ENCODE measurements at regions not wholly inside any gene's neighbourhood (a gene's known extent, or its start where the extent isn't known, plus 50 kb on each side); places are given as distances from the start of the nearest gene placed in this dataset.

DNA sequence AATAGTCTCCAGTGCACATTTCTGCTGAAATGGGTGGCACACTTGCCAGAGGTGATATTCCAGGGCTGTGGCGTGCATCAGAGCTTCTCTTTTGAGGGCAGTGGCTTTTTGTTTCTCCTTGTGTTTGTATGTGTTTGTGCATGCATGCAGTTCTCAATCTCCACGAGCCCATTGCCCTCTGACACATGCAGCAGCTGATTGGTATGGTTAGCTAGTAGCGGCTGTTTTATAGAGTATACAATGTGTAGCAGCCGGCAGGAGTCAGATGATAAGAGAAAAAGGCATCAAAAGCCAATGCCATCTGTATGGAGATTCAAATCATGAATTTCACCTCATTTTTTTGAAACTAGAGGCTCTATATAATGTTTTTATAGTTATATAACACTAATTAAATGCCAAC is 616.9 kb upstream of the STXBP6 start:
- Histone ChIP-seq H3K27ac (ENCODE audit: insufficient read length, low read depth, low read length) (no peak overlapping the region), H3K79me1 (ENCODE audit: insufficient read depth, low read depth, low read length, poor library complexity, severe bottlenecking) (no peaks in the 10 kb centered on the region), H3K4me2 (ENCODE audit: insufficient read depth, insufficient read length, low read length) (no peak overlapping the region), H2BK5ac (ENCODE audit: insufficient read length, low read length) (no peak overlapping the region), H4K8ac (replicated peaks; ENCODE audit: insufficient read length, low read depth, low read length) (no peak overlapping the region), H3K27me3 (ENCODE audit: insufficient read depth, low read length) (no peaks in the 10 kb centered on the region), H2AK5ac (ENCODE audit: insufficient read length, low read length) (no peak overlapping the region), H3K79me2 (ENCODE audit: insufficient read depth, low read length) (no peaks in the 10 kb centered on the region), H3K23me2 (ENCODE audit: insufficient read length, low read depth, low read length, poor library complexity, severe bottlenecking) (no peaks in the 10 kb centered on the region), H3T11ph (ENCODE audit: low read length) (no peak overlapping the region), H2BK12ac (ENCODE audit: insufficient read length, low read depth, low read length) (no peak overlapping the region), H3K14ac (ENCODE audit: insufficient read depth, low read length) (no peak overlapping the region; the same call in 1 of the 2 replicates), H3K4me1 (ENCODE audit: insufficient read depth, low read length) (no peaks in the 10 kb centered on the region), H4K91ac (ENCODE audit: insufficient read length, low read depth, low read length) (no peak overlapping the region), H3K18ac (ENCODE audit: insufficient read length, low read depth, low read length) (no peak overlapping the region), H2BK120ac (ENCODE audit: low read depth, low read length, poor library complexity, severe bottlenecking) (no peak overlapping the region), H2BK20ac (ENCODE audit: low read depth, low read length, poor library complexity, severe bottlenecking) (no peak overlapping the region), H3K23ac (ENCODE audit: insufficient read length, low read depth, low read length) (no peak overlapping the region), H4K20me1 (ENCODE audit: control insufficient read depth, insufficient read depth, insufficient read length) (no peaks in the 10 kb centered on the region), H3K56ac (ENCODE audit: insufficient read length, low read depth, low read length) (no peak overlapping the region), H3K9me3 (ENCODE audit: control insufficient read depth, low read depth, low read length) (no peaks in the 10 kb centered on the region), H3K9ac (ENCODE audit: extremely low read depth, insufficient read length, low read length) (no peak overlapping the region), H4K5ac (ENCODE audit: insufficient read length, low read depth, low read length) (no peak overlapping the region), H2BK15ac (ENCODE audit: low read depth, low read length) (no peak overlapping the region), H2AFZ (ENCODE audit: low read length) (no peak overlapping the region), H3K4ac (ENCODE audit: low read depth, low read length) (no peak overlapping the region)
- Mint-ChIP-seq H3K4me1 (peaks cover 0 to 6% of the 10 kb centered on the region in 2 experiments; a peak in 2 of 4 replicates), H3K36me3 (ENCODE audit: insufficient read depth in 1 of 3, low read depth in 3 of 3) (no peaks in the 10 kb centered on the region), H3K27me3 (ENCODE audit: low read depth) (no peaks in the 10 kb centered on the region), H3K27ac (no peak overlapping the region), H3K4me3 (no peak overlapping the region), H3K9me3 (no peaks in the 10 kb centered on the region; a peak in 2 of 5 replicates)
- WGBS (ENCODE audit: extremely low coverage, insufficient read length, low lambda C conversion rate) = no CpG with 5 or more reads among the region's 4 CpGs
- TF ChIP-seq, protein P1, sequence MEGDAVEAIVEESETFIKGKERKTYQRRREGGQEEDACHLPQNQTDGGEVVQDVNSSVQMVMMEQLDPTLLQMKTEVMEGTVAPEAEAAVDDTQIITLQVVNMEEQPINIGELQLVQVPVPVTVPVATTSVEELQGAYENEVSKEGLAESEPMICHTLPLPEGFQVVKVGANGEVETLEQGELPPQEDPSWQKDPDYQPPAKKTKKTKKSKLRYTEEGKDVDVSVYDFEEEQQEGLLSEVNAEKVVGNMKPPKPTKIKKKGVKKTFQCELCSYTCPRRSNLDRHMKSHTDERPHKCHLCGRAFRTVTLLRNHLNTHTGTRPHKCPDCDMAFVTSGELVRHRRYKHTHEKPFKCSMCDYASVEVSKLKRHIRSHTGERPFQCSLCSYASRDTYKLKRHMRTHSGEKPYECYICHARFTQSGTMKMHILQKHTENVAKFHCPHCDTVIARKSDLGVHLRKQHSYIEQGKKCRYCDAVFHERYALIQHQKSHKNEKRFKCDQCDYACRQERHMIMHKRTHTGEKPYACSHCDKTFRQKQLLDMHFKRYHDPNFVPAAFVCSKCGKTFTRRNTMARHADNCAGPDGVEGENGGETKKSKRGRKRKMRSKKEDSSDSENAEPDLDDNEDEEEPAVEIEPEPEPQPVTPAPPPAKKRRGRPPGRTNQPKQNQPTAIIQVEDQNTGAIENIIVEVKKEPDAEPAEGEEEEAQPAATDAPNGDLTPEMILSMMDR (conservative IDR thresholded peaks at IDR 0.05) = no peak
- no peak for DNase-seq
